Nephron progenitor cell (in vitro differentiated cells): ENCODE measurements at regions not wholly inside any gene's neighbourhood (a gene's known extent, or its start where the extent isn't known, plus 50 kb on each side); places are given as distances from the start of the nearest gene placed in this dataset.

Source experiments
- DNase-seq: peaks from one replicate; pipeline ENCODE4 v3.0.0; 2021
- H3K27ac Mint-ChIP-seq: 2 replicates; pipeline ENCODE4 v1.8.0; 2021; ENCODE audit warnings: mild to moderate bottlenecking, moderate library complexity, mixed read lengths
- H3K27me3 Mint-ChIP-seq: 2 replicates; pipeline ENCODE4 v1.8.0; 2021; ENCODE audit warnings: mild to moderate bottlenecking, low read depth, mixed read lengths; ENCODE audit not compliant: poor library complexity
- H3K36me3 Mint-ChIP-seq: 2 replicates; pipeline ENCODE4 v1.8.0; 2021; ENCODE audit warnings: low read depth, mixed read lengths
- H3K4me1 Mint-ChIP-seq: 2 replicates; pipeline ENCODE4 v1.8.0; 2021; ENCODE audit warnings: mixed read lengths
- H3K4me3 Mint-ChIP-seq: 2 replicates; pipeline ENCODE4 v1.8.0; 2021; ENCODE audit warnings: mild to moderate bottlenecking, moderate library complexity, mixed read lengths
- H3K9me3 Mint-ChIP-seq: 2 replicates; pipeline ENCODE4 v1.8.0; 2021; ENCODE audit warnings: mild to moderate bottlenecking, moderate library complexity, mixed read lengths
- TF ChIP-seq, protein P1 (sequence below): fragments of 200-600 bp; sonication (generic); IDR thresholded peaks from 2 replicates; pipeline ENCODE4 v1.5.0; 2021; ENCODE audit warnings: antibody characterized with exemption

DNA sequence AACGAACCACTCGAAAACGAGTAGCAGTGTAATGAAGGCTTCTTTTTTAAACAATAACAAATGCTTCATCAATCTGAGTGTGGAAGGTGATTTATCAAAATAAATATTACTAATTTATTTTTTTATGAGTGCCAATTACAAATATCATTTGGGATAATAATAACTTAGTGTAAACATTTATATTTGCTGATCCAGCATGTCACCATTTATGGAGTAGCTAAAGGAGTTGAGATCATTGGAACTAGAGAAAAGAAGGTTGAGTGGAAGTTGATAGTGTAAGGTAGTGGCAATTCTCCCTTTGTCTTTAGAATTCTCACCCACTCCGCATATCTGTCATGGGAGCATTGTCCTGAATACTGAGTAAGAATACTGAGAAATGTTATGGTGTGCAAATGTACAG lies 67.1 kb upstream of the KIF26B start:
- Mint-ChIP-seq H3K36me3 (peaks cover 36% of the 10 kb centered on the region), H3K4me1 (no peaks in the 10 kb centered on the region), H3K27me3 (no peaks in the 10 kb centered on the region), H3K9me3 (peaks cover 3% of the 10 kb centered on the region), H3K4me3 (no peak overlapping the region), H3K27ac (no peak overlapping the region)
- no peak for DNase-seq
- TF ChIP-seq, protein P1, sequence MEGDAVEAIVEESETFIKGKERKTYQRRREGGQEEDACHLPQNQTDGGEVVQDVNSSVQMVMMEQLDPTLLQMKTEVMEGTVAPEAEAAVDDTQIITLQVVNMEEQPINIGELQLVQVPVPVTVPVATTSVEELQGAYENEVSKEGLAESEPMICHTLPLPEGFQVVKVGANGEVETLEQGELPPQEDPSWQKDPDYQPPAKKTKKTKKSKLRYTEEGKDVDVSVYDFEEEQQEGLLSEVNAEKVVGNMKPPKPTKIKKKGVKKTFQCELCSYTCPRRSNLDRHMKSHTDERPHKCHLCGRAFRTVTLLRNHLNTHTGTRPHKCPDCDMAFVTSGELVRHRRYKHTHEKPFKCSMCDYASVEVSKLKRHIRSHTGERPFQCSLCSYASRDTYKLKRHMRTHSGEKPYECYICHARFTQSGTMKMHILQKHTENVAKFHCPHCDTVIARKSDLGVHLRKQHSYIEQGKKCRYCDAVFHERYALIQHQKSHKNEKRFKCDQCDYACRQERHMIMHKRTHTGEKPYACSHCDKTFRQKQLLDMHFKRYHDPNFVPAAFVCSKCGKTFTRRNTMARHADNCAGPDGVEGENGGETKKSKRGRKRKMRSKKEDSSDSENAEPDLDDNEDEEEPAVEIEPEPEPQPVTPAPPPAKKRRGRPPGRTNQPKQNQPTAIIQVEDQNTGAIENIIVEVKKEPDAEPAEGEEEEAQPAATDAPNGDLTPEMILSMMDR = no peak

DNA sequence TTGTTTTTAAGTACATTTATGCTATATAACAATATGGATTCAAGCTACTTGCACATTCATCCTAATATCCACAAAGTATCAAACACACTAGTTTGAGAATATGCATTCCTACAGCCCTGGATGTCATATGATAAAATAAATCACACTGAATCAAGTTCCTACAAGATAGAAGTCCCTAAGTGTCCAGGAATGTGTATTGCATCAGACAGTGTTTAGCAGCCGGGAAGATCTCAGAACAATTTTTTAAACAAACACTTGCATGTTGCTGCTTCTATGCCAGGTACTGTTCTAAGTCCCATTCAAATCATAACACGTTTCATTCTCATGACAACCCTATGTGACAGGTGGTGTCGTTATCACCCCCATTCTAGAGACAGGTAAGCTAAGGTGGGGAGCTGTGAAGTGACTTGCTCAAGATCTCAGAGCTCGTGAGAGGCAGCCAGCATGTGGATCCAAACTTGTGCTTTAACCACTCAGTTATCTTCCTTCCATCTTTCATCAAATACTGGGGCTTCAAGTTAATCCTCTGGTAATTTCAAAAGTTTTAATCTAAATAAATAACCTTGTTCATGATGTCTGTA lies 68.3 kb upstream of the KIF26B start:
- Mint-ChIP-seq H3K4me3 (no peak overlapping the region), H3K9me3 (peaks cover 11% of the 10 kb centered on the region), H3K4me1 (no peaks in the 10 kb centered on the region), H3K36me3 (peaks cover 46% of the 10 kb centered on the region), H3K27ac (no peak overlapping the region), H3K27me3 (no peaks in the 10 kb centered on the region)
- TF ChIP-seq, protein P1 = no peak
- DNase-seq = no peak

DNA sequence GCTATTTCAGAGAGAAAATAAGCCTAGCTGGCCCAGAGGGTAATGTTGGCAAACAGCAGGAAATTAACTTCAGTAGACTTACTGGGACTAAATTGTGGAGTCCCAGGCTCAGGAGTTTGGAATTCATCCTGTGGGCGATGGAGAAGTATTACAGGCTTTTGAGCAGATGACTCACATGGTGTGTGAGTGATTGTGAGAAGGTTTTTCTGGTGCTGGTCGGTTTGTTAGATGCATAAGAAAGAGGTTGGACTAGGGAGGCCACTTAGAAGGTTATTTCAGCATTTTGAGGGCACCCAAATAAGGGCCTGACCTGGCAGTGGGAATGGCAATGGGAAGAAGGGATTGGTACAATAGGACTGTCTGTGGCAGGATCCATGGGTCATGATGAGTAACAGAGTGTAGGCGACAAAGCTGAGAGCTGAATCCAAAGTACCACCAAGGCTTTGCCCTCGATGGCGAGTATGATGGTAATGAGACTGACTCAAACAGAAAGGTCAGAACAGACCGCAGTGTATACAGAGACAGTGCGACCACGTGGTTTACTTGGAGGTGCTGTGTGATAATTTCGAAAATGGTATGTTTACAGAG lies 69.2 kb upstream of the KIF26B start:
- no peak for DNase-seq
- peaks cover 46% of the 10 kb centered on the region for H3K36me3 Mint-ChIP-seq
- TF ChIP-seq, protein P1 = no peak
- H3K4me3 Mint-ChIP-seq = no peak overlapping the region
- no peak overlapping the region for H3K27ac Mint-ChIP-seq
- H3K9me3 Mint-ChIP-seq = peaks cover 11% of the 10 kb centered on the region
- H3K4me1 Mint-ChIP-seq = no peaks in the 10 kb centered on the region
- H3K27me3 Mint-ChIP-seq = no peaks in the 10 kb centered on the region

DNA sequence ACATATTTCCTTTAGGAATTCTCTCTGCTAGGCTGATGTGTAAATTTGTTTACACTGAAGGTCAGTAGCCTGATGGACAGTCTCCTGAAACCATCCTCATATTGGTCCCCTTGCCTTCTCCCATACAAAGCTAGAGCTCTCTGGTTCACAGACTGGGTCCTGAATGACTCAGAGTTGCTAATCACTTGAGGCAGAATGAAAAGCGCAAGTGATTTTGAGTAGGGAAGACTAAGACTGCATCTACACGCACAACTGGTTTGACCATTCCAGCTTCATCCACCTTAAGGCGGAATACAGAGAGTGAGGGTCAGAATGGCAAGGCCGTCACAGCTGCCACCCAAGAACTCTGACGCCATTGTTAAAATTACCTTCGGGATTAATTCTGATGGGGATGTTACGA lies 70.2 kb upstream of the KIF26B start:
- Mint-ChIP-seq H3K4me1 (no peaks in the 10 kb centered on the region), H3K4me3 (no peak overlapping the region), H3K9me3 (peaks cover 11% of the 10 kb centered on the region), H3K27ac (no peak overlapping the region), H3K36me3 (peaks cover 46% of the 10 kb centered on the region), H3K27me3 (no peaks in the 10 kb centered on the region)
- no peak for DNase-seq
- TF ChIP-seq, protein P1 = no peak

DNA sequence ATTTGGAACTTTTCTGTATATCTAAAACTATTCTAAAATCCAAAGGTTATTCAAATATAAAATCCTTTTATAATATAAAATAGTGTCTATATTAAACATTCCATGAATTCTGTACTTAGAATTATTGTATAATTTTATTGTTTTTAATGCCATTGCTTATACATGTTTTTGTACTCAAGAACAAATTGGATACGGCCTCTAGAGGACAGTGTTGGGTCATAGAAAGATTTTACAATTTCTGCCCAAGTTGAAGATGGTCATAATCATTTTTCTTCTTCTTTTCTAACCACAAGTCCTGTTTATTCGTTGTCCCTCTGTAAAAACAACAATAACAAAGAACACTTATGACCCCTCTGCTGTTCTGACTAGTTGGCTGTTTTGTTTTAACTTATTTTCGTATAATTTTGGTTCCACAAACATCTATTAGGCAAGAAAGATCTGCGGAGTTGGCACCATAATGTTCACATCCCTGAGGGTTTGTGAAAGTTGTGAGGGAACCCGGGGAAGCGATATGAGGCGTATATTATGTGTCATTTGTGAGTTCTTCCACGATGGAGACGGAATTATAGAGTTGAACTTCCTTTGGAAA lies 75.7 kb upstream of the KIF26B start:
- DNase-seq = no peak
- H3K36me3 Mint-ChIP-seq = peaks cover 38% of the 10 kb centered on the region
- peaks cover 10% of the 10 kb centered on the region for H3K4me1 Mint-ChIP-seq
- no peak overlapping the region for H3K27ac Mint-ChIP-seq
- peaks cover 19% of the 10 kb centered on the region for H3K9me3 Mint-ChIP-seq
- TF ChIP-seq, protein P1 = peak; percentile 75
- no peaks in the 10 kb centered on the region for H3K27me3 Mint-ChIP-seq
- H3K4me3 Mint-ChIP-seq = no peak overlapping the region

DNA sequence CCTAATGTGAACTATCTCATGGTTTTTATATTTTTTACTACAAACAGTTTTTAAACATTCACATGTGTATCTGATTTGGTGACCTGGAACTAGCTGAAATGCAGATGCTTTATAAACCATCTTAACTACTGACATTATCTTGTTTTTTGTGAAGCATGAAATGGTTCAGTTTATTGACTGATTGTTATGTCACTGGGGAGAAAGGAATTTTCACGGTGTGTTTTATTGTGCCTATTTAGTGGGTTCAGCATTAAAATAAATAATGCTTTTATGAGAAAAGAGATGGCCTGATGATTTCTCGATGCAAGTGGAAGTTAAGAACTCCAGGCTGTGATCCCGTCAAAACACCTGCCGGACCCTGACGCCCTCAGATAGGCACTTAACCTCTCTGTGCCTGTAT lies 79.9 kb upstream of the KIF26B start:
- no peaks in the 10 kb centered on the region for H3K27me3 Mint-ChIP-seq
- H3K4me3 Mint-ChIP-seq = no peak overlapping the region
- H3K27ac Mint-ChIP-seq = peak overlapping the region; percentile 26
- no peak for DNase-seq
- H3K4me1 Mint-ChIP-seq = peaks cover 12% of the 10 kb centered on the region
- peaks cover 24% of the 10 kb centered on the region for H3K9me3 Mint-ChIP-seq
- peaks cover 33% of the 10 kb centered on the region for H3K36me3 Mint-ChIP-seq
- TF ChIP-seq, protein P1 = no peak
